ENCODE measurements at regions not wholly inside any gene's neighbourhood (a gene's known extent, or its start where the extent isn't known, plus 50 kb on each side); places are given as distances from the start of the nearest gene placed in this dataset.
"Not testable (repeated sequence)": the region's sequence is repeated elsewhere in the genome, so short reads cannot be mapped to it uniquely, and the experiment has no call there.

DNA sequence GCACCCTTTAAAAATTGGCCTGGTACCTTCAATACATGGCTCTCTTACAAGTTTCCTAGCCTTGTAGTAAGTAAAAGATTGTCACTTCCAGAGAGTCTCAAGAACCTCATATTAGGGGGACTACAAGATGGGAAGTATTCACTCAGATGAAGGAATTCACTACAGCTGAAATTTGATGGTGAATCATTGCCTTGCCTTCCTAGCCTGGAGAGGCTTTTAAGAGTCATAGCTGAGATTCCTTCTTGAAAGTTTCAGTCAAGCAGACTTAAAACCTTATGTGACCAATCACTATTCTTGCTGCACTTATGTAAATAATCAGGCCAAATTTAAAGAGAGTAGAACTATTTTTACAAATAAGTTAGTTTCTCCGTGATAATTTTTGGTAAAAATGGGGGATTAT lies 451.6 kb downstream of the TRHDE start:
- DNase-seq (ENCODE audit: low spot score): no peak

DNA sequence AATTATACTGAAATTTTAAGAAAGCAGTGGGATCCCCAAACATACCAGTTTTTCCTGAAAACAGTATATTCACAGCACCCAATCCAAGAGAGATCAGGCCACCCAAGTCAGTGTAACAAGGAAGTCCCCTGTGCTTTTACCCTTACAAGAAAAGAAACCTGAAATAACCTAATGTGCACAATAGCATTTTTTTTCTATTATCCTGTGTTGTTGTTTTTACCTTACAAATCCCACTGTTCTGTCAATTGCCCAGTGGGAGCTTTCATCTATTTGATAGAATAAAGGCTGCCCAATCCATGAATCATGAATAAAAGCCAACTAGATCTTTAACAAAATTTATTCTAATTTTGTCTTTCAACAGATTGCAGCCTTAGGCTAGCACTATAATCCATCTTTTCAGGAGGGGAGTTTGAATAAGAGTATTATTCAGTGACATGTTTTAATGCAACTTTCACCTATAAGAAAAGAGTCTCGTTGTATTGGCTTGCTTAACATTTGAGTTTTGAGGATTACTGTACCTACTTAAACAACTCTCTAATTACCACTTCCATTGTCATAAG lies 457.4 kb downstream of the TRHDE start:
- no peak for DNase-seq (ENCODE audit: low spot score)

DNA sequence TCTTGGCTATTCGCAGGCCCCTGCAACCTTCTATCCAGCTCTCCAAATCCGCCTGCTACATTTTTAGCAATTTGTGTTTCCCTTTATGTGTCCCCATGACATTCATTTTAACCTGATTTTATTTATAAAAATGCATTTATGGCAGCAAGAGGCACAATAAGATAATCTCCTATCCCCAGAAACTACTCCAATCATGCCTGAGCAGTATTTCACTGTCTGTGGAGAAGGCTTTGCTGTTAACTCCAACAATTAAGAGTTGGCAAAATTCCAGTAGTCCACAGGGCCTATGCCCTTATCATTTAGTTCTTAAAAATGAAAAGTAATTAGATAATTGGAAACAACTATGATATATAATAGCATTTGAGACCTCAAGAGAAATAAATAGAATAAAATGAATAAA lies 462.4 kb downstream of the TRHDE start:
- DNase-seq (ENCODE audit: low spot score): no peak

DNA sequence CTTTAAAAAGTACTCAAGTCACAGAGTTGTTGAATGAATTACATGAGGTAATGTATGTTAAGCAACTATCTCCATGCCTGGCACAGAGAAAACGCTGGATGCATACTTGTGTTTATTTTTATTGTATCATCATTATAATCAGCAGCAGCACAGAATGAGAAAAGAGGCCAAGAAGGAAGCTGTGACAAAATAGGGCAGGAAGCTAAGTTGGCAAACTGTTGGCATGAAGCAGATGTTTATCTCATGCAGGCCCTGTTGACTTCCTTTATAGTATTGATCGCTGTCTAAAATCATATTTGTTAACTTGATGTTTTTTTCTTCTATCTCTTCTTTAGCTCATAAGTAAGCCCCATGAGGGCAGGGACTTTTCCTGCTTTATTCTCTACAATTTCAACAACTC lies 466.6 kb downstream of the TRHDE start:
- no peak for DNase-seq (ENCODE audit: low spot score)

DNA sequence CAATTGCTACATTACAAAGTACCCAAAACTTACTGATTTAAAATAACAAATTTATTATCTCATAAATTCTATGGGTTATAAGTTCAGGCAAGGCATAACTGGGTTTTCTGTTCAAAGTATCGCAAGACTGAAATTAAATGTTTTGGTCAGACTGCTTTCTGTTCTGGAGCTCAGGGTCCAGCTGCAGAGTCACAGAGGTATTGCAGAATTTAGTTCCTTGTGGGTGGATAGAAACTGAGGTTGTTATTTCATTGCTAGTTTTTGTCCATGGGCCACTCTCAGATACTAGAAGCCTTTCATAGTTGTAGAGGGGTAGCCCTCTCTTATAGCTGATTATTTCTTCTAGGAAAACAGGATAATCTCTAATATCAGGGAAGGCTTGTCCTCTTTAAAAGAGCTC lies 467.9 kb downstream of the TRHDE start:
- DNase-seq (ENCODE audit: low spot score): no peak

DNA sequence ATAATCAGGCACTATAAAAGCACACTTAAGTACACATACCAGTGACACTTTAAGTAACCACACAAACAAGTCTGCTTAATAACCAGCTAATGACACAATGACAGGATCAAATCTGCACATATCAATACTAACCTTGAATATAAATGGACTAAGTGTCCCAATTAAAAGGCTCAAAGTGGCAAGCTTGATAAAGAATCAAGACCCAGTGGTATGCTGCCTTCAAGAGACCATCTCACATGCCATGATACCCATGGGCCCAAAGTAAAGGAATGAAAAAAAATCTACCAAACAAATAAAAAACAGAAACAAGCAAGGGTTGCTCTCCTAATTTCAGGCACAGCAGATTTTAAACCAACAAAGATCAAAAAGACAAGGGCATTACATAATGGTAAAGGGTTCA lies 470.4 kb downstream of the TRHDE start:
- DNase-seq (ENCODE audit: low spot score): no peak

DNA sequence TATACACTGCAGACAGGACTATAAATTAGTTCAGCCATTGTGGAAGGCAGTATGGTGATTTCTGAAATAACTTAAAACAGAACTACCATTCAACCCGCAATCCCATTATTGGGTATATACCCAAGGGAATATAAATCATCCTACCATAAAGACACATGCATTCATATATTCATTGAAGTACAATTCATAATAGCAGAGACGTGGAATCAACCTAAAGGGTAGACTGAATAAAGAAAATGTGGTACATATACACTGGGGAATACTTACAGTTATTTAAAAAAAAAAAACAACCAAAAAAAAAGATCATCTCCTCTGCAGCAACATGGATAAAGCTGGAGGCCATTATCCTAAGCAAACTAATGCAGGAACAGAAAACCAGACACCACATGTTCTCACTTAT lies 473.9 kb downstream of the TRHDE start:
- DNase-seq (ENCODE audit: low spot score): no peak

DNA sequence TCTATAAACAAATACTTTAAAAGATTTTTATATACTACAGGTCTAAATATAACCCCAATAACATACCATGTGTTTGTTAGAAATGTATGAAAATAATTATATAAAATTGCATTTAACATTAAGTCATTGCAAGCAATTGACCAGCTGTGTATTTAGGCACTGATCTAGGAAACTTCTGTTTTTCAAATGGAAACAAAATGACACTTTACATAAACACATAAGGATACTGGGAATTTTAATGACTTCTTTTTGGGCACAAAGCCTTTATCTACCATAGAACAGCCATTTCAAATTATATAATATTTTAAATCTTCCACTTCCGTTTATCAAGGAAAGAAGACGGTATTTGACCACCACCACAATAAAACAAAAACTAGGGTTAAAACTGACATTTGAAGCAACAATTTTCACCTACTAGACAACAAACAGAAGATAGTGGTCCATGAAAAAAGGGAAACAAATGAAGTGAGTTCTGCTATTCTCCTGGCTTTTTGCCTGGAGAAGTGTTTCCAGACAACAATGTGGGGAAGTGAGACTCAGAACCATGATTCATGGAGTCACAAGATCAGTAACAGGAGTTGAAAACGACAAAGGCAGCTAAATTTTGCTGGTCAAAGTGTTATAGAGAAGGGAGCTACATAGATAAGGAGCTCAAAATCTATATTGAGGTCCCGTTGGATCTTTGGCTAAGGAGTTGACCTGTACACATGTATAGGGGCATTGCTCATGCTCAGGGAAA lies 475.1 kb downstream of the TRHDE start:
- DNase-seq (ENCODE audit: low spot score): peak; percentile 87

DNA sequence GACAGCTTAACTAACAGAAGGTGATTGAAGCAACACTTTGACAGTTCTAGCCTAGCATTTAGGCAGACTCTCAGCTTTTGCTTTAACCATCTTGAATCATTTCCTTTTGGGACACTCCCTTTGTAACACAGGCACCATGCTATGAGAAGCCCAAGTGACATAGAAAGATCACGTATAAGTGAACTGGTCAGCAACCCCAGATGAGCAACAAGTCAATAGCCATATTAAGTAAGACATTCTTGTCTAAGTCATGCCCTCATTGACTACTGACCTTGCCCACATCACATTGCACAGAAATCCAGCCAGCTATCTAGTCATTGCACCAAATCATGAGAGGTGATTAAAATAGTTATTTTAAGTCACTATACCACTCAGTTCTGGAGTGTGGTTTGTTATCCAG lies 476.8 kb downstream of the TRHDE start:
- DNase-seq (ENCODE audit: low spot score): no peak

DNA sequence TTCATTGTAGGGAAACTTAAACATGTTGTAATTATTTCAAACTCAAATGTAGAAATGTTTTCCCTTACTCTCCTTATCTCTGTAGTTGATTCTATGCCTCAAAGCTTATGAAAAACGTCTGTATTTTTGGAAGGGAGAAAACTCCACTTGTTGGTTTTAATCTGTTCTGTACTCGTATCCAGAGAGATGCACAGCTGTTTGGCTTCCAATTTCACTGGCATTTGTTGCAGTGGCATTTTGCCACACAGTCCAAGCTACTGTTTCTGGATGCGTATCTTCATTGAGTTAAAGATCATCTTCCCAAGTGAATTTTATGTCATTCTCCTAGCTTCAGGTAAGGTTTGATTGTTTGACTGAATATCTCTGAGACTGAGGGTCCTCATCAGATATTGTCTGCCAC lies 481.4 kb downstream of the TRHDE start:
- no peak for DNase-seq (ENCODE audit: low spot score)

DNA sequence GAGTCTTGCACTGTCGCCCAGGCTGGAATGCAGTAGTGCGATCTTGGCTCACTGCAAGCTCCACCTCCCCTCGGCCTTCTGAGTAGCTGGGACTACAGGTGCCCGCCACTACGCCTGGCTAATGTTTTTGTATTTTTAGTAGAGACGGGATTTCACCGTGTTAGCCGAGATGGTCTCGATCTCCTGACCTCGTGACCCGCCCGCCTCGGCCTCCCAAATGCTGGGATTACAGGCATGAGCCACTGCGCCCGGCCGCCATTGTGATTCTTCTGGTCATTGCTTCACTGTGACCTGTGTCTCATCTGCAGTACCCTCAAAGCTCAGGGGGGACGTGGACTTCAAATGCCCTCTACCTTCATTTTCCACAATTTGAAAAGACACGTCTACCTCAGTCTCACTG lies 481.9 kb downstream of the TRHDE start:
- DNase-seq (ENCODE audit: low spot score): not testable (repeated sequence)

DNA sequence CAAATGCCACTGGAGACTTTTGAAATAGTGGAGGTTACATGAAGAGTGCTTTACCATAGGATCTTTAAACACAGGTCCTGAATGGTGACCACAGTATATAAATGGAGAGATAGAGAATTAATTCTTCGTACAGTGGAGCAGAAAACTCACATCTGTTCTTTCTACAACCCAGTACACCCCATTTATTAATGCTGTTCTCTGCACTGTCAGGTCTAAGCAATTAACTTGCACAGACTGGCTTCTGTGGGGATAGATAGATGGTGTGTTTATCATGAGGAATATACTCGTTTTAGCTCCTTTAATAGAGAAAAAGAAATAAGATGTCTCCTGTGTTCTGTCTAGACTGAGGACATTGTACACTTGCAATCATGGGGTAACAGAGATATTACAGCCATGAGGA lies 494.3 kb downstream of the TRHDE start:
- DNase-seq (ENCODE audit: low spot score): no peak

DNA sequence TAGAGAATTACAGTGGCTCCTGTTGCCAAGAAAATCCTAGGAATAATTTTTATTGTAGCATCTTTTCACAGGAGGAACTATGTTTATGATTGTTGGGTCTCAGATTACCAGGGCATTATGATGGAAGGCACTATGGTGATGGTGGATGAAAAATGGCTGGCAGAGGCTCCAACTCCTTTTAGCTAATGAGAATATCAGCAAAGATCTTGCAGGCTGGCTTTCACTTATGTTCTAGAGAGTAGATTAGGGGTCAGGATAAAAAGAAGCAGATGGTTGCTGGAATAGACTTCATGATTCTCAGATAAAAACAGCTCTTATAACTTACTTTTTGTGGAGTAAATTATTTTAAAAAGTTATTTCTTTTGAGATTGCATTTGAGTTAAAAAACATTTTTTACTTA lies 501.9 kb downstream of the TRHDE start:
- no peak for DNase-seq (ENCODE audit: low spot score)

DNA sequence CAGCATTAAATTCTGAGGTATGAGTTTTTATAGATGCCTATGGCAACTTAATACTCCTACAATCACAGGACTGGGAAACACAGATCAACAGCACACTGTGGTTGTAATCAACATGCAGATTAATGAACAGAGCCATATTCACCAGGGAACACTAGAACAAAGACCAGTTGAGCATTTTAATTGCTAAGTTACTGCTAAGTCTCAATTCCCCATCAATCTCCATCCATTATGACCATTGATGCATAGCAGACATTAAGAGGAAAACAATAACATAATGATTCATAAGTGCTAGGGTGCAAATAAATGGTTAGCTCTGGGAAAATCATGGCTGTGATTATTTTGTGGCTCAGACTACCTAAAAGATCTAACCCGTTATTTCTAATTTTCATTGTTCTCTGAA lies 505.6 kb downstream of the TRHDE start:
- DNase-seq (ENCODE audit: low spot score): no peak

DNA sequence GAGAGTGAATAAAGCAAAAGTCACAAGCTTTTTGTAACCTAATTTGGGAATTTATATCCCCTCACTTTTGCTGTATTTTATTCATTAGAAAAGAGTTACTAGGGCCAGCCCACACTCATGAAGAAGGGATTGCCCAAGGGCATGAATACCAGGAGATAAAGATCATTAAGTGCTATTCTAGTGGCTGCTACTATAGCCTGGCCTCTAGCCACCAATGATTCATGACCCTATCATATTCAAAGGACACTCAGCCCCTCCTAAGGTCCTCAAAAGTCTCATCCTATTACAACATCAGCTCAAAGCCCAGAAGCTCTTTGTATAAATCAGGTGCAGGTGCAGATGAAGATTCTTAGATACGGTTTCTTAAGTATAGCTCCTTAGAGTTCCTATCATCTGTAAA lies 518.1 kb downstream of the TRHDE start:
- no peak for DNase-seq (ENCODE audit: low spot score)

DNA sequence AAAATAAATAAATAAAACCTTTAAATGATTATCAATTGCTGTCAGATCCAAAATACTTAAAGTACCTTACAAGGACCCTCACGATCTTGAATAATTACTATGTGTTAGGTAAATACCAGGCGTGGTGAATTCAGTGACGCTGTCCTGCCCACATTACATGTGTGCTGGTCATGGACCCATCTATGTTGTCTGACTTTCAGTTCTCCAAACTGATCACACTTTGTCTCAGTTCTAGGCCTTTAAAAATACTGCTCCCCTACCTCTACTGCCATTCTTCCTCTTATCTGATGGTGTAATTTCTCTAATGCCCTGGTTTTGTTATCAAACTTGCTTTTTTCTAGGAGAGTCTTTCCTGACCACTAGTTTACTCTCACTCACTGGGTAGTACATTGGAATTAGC lies 520.7 kb downstream of the TRHDE start:
- peak; percentile 15 for DNase-seq (ENCODE audit: low spot score)

DNA sequence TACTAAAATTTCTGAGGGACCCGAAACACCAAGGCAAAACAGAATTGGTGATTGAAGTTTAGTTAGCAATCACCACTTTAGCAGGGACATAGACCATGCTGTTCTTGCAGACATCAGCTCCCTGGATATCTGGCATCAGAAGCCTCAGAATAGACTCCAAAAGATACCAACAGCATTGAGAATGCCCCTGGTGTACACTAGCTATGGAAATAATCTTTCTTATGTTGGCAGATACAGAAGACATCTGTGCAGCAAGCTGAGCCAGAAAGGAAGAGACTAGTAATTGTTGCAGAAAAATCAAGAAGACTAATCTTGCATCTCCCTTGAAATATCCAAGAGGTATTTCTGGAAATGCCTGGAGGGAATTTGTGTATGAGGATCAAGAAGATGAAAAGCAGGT lies 521.6 kb downstream of the TRHDE start:
- DNase-seq (ENCODE audit: low spot score): no peak

DNA sequence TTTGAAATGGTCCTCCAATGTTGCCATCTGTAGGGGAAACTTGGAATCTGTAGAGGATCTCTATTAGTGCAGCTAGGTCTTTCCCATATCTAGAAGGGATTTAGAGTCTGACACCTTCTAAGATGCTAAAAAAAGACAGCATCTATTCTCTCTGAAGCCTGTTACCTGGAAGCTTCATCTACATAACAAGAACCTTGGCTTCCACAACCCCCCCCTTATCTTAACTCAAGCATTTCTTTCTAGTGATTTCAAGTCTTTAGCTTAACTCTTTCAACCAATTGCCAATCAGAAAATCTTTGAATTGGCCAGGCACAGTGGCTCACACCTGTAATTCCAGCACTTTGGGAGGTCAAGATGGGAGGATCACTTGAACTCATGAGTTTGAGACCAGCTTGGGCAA lies 543.3 kb downstream of the TRHDE start:
- DNase-seq (ENCODE audit: low spot score): no peak

DNA sequence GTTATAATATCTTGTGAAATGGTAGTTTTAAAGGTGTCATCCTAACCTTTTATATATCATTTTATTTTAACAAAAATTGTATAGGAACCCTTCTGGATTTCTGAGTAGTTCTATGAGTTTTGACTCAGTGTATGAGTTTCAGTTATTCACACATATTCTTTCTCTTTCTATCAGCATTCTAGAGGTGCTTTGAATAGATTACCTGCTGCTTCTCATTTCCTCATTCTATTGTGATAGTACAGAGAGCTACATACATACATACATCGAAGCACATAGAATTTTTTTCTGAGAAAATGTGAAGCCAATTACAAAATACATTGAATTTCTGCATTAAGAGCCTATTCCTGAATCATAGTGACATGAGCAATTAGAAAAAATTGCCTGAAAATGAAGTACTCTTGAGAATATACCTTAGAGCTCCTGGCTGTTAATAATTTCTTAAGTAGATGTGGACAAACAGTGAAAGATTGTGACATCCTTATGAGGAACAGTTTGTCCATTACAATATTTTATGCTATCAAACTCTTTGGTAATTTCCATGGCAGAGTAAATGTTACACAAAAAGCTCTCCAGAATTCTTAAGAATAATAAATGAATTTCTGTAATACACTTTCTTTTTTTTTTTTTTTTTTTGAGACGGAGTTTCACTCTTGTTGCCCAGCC lies 556.6 kb downstream of the TRHDE start:
- DNase-seq (ENCODE audit: low spot score): no peak

DNA sequence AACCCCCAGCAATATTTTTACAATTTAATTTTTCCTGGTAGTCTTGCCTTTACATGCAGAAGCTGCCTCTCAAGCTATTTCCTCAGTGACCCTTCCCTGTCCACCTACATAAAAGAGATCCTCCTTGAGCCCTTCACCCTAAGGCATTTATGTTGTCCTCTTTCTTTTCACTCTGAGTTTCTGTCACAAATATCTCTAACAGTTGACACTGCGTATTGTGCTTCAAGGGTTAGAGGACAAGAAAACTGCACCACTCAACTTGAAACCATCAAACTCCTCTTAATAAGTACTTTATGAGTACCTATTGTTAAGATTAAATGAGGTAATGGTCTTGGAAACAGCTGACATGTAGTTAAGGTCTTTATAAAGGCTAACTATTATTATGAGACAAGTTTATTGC lies 557.7 kb downstream of the TRHDE start:
- DNase-seq (ENCODE audit: low spot score): no peak

DNA sequence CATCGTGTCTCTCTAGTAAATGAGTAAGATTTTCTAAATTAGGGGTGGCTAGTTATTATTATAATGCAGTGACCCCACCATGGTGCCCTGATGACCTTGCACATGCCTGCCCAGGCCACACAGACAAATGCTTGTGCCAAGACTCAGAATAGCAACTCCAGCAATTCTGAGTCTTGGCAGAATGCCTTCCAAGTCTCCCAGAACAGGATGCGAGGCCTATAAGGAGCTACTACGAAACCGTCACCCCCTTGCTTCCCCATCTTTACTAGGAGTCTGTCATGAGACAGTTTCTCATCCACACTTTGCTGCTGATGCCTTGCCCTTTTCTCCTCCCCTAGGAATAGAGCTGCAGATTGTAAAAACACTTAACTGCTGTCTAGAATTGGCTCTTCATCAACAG lies 559.9 kb downstream of the TRHDE start:
- DNase-seq (ENCODE audit: low spot score): peak; percentile 56

DNA sequence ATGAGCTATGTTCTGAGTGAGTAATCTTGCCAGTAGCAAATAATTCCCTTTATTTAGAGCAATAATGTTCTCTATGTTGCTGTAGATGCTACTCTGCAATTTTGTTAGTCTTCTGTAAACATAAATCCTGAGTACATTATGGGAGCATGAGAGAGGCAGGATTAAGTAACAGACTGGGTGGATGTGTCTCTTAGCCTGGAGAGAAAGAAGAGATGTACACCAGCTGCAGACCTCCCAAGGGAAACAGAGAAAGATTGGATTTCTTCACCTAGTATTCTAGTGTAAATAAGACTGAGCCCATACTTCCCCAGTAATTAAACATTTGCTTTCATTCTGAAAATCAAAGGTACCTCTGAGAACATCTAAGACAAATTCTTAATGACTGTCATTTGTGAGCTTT lies 564.0 kb downstream of the TRHDE start:
- no peak for DNase-seq (ENCODE audit: low spot score)

DNA sequence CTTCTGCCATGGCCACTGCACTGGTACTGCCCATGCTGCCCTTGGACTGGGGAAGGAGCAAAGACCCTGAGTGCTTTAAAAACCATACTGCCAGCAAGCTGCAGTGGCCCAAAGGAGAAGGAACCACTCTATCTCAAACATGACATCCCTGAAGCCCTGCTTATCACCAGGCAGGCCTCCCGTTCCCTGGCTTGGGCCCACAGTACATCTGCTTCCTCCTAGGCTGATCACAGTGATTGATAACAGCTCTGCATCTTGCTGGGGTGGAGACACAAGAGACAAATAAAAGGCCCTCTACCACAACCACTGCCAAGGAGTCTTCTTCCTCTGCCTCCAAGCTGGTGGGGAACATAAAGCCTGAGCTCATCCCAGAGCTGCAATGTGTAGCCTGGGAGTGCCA lies 567.5 kb downstream of the TRHDE start:
- DNase-seq (ENCODE audit: low spot score): no peak

DNA sequence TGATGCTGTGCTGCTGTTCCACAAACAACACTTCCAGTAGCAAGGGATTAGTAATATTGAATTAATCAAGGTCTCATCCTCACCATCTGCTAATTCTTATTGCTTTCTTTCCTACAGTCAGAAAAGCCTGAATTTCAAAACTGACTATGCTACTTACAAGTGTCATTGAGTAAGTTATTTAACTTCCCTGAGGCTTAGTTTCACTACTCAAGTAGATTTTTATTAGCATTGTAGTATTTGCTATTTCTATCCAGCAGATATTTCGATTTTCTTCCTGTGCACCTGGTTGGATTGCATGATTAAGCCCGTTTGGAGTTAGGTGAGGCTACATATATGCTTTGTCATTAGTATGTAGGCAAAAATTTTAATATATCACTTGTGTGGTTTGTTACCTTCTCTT lies 591.5 kb downstream of the TRHDE start:
- DNase-seq (ENCODE audit: low spot score): no peak
